Esophagus (tissue), 2 donors: ENCODE measurements at regions not wholly inside any gene's neighbourhood (a gene's known extent, or its start where the extent isn't known, plus 50 kb on each side); places are given as distances from the start of the nearest gene placed in this dataset.

Source experiments
- H3K27ac ChIP-seq, 2 donors: one replicate each; pipeline ENCODE4 v1.5.1; 2013; ENCODE audit warnings: low read depth in 2 of 2, mild to moderate bottlenecking in 2 of 2, inconsistent platforms in 1 of 2, low read length in 1 of 2, moderate library complexity in 1 of 2
- H3K27me3 ChIP-seq, 2 donors: one replicate each; pipeline ENCODE4 v1.6.1; 2013; ENCODE audit warnings: low read length in 2 of 2, control low read depth in 1 of 2, mild to moderate bottlenecking in 1 of 2; ENCODE audit not compliant: insufficient read depth in 2 of 2, control insufficient read depth in 1 of 2
- H3K36me3 ChIP-seq, 2 donors: one replicate each; pipeline ENCODE4 v1.6.1; 2013; ENCODE audit warnings: low read length in 1 of 2; ENCODE audit not compliant: control insufficient read depth in 2 of 2, insufficient read depth in 2 of 2
- H3K4me1 ChIP-seq, 2 donors: one replicate each; pipeline ENCODE4 v1.6.1; 2013; ENCODE audit warnings: low read length in 1 of 2; ENCODE audit not compliant: control insufficient read depth in 2 of 2, insufficient read depth in 2 of 2
- H3K4me3 ChIP-seq, 2 donors: one replicate each; pipeline ENCODE4 v1.5.1; 2013; ENCODE audit warnings: low read length in 2 of 2, mild to moderate bottlenecking in 2 of 2, low read depth in 1 of 2, moderate library complexity in 1 of 2
- H3K9me3 ChIP-seq, 2 donors: one replicate each; pipeline ENCODE4 v1.6.1; 2013; ENCODE audit warnings: mild to moderate bottlenecking in 2 of 2, low read depth in 1 of 2, low read length in 1 of 2, moderate library complexity in 1 of 2; ENCODE audit not compliant: control insufficient read depth in 2 of 2, insufficient read depth in 1 of 2
- WGBS, 2 donors: extraction: QIAGEN DNeasy Blood & Tissue Kit; methylation state at CpG; one replicate each; pipeline ENCODE4 v1.1.7; 2013; 5-methylcytosine and 5-hydroxymethylcytosine counted together
- donor health status: healthy with polysubstance abuse.
- donor health status: Bipolar disorder and iron deficiency.

DNA sequence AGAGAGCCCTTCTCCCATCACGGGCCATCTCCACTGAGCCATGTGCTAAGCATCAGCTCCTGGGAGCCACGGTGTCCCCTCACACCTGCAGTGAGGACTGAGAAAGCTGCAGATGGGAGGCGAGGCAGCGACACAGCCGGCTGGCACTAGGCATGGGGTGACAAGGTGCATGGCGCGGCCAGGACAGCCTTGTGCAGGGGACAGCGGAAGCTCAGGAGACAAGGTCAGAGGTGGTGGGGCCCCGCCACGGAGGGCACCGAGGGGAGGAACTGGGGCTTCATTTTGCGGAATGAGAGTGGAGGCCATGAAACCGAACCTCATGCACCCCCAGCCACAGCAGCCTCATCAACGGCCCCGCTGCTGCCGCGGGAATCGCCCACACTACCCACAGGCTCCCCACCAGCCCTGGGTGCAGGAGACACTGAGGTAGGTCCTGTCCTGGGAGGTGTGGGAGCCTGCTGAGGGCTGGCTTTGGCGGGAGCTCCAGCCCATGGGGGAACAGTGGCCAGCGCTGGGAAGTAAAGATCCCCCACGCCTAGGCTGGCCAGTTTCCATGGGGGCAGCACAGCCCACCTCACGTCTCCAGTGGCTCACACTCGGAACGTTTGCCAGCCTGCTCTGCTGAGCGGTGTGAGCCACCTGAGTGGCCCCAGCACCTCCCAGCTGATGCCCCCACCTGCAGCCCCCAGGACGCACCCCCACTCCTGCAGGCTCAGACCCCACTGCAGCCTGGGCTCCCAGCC is 71.2 kb upstream of the INSIG1 start:
- H3K4me1 ChIP-seq, result no peaks in the 10 kb centered on the region
- no peak overlapping the region for H3K27ac ChIP-seq
- H3K27me3 ChIP-seq, result no peaks in the 10 kb centered on the region
- no peak overlapping the region for H3K4me3 ChIP-seq
- no peaks in the 10 kb centered on the region for H3K36me3 ChIP-seq
- no peaks in the 10 kb centered on the region for H3K9me3 ChIP-seq
- WGBS, 2 donors, result 82 to 84% methylated on average over 26 of the region's 26 CpGs

DNA sequence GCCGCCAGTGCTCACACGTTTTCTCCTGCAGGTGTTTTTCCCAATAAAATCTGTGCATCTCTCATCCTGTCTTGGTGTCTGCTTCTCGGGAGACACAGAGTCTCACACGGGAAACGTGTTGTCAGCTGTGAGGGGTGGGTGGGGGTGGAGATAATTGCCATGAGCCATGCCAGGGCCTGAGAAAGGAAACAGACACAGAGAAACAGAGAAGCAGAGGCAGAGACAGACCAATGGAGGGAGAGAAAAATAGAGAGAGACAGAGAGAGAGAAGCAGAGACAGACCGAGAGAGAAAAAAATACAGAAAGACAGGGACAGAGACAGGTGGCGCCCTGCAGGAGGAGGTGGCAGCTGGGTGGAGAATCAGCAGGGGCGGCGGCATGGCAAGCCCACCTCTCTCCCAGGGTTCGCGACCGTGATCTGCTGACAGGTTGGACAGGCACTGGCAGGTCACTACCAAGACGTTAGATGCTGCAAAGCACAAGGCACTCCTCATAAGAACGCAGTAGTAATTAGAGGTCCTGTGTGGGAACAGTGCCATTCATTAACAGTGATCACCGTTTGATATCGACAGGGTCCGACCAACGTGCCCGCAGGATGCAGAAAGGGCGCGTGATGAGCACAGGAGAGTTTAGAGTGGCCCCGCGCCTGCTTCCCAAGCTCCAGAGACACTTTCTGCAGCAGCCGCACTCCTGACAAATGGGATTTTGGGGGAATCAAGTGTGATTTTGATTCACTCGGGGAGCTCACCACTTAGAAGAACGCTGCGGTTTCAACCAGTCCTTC is 70.5 kb upstream of the INSIG1 start:
- WGBS, 2 donors, result 71 to 80% methylated on average over 27 of the region's 27 CpGs
- Histone ChIP-seq H3K27me3 (no peaks in the 10 kb centered on the region), H3K36me3 (no peaks in the 10 kb centered on the region)

DNA sequence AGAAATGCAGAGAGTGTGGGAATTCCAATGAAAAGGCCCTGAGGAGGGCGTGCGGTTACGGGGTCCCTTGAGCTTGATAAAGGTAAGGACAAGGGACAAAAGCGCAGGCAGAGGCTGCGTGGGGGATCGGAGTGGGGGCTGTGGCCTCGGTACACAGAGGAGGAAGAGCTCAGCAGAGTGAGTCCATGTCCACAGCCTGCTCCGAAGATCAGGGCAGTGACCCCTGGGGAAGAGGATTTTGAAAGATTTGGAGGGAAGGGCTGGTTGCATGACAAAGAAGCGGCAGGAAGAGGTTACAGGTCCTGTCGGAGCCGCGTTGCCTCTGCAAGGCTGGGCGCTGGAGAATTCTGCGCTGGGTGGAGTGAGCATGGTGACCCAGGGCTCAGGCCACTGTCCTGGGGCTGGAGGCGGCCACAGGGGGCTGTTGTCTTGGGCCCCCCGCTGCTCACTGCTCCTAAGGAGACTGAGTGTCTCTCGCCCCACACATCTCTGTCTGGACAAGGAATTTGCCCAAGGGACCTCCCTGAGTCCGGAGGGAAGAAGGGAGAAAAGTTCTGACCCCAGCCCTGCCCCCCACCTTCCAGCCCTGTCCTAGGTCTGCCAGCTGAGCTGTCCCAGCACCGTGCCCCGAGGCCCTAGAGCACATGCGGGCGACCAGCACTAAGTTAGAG is 69.8 kb upstream of the INSIG1 start:
- WGBS, 2 donors, result 85 to 91% methylated on average over 22 of the region's 22 CpGs
- Histone ChIP-seq H3K4me1 (no peaks in the 10 kb centered on the region), H3K27me3 (no peaks in the 10 kb centered on the region), H3K27ac (no peak overlapping the region), H3K4me3 (no peak overlapping the region), H3K9me3 (no peaks in the 10 kb centered on the region), H3K36me3 (no peaks in the 10 kb centered on the region)

More for the DNA sequence above, 70.5 kb upstream of the INSIG1 start:
- Histone ChIP-seq H3K9me3 (no peaks in the 10 kb centered on the region), H3K4me3 (no peak overlapping the region), H3K4me1 (no peaks in the 10 kb centered on the region), H3K27ac (no peak overlapping the region)

DNA sequence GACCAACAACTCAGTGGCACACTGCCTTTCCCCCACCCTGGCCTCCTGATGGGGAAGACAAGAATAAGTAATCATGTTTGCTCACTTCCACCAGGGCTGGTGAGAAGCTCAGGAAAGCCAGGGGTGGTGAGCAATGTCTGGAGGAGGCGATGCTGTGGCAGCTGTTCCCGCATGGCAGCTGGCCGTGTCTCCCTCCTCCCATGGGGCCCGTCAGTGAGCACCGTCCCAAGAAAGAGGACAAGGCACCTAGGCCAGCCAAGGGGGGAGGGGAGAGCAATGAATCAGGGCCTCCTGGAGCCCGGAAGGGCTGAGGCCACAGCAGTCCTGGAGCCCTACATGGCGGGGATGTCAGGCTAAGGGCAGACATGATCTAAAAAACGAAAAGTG is 69.2 kb upstream of the INSIG1 start:
- H3K9me3 ChIP-seq, result no peaks in the 10 kb centered on the region
- H3K4me3 ChIP-seq, result no peak overlapping the region
- no peaks in the 10 kb centered on the region for H3K36me3 ChIP-seq
- H3K4me1 ChIP-seq, result no peaks in the 10 kb centered on the region
- no peaks in the 10 kb centered on the region for H3K27me3 ChIP-seq
- H3K27ac ChIP-seq, result no peak overlapping the region
- 85 to 86% methylated on average over 8 of the region's 8 CpGs for WGBS, 2 donors

DNA sequence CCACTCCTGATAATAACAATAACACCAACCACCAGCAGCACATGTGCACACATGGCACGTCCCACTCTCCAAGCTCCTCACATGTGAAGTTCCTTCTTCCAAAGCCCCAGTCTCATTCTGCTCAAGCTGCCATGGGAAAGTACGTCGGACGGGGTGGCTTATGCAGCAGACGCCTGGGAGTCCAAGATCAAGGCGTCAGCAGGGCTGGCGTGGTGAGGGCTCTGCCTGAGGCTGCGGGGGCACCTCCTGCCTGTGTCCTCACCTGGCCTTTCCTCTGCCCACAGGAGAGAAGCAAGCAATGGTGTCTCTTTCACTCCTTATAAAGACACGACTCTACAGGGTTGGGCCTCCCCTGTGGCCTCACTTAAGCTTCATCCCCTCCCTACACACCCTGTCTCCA is 68.8 kb upstream of the INSIG1 start:
- 93 to 97% methylated on average over 9 of the region's 9 CpGs for WGBS, 2 donors
- Histone ChIP-seq H3K27ac (no peak overlapping the region), H3K4me1 (no peaks in the 10 kb centered on the region), H3K4me3 (no peak overlapping the region), H3K27me3 (no peaks in the 10 kb centered on the region), H3K36me3 (no peaks in the 10 kb centered on the region), H3K9me3 (peaks cover 0 to 2% of the 10 kb centered on the region in 2 donors)

DNA sequence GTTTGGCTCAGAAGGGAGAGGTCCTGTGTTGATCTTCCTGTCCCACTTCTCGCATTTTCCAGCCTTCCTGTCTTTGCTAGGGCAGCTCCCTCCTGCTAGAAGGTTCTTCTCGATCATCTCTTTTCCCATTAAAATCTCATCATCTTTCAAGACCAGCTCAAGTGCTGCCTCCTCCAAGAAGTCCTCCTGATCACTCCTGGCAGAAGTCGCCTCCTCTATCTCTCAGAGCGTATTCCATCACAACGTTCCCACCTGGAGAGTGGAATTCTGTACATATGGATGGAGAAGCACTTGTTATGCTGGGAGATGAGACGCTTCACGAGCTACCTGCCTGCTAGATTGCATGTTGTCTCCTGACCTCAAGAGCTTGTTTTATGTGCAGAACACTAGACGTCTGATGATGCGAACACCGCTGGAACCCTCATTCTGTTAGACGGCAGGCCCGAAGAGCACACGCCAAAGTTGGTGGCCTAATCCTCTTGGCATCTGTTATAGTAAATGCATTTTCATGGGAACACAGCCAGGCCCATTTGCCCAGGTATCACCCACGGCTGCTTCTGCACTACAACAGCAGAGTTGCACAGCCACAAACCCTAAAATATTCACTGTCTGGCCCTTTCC is 68.0 kb upstream of the INSIG1 start:
- Histone ChIP-seq H3K36me3 (no peaks in the 10 kb centered on the region), H3K9me3 (peaks cover 0 to 2% of the 10 kb centered on the region in 2 donors), H3K4me1 (no peaks in the 10 kb centered on the region), H3K27me3 (no peaks in the 10 kb centered on the region), H3K4me3 (no peak overlapping the region), H3K27ac (no peak overlapping the region)
- 77 to 79% methylated on average over 14 of the region's 14 CpGs for WGBS, 2 donors

DNA sequence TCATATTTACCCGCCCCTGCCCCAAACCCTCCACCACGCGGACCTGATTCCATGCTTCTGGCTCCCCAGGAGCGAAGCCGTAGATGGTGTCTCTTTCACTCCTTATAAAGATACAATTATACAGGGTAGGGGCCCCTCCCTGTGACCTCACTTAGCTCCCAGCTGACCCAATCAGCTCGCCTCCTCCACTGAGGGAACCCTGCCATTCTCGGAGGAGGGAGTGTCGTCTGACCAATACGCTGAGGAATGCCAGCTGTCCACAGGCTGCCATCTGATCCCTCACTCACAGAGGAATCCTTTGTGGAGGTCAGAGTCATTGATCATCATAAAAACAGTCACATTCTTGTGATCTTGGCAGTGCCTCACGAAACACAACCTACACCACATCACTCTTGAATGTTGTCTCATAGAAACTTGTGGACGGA is 67.5 kb upstream of the INSIG1 start:
- Histone ChIP-seq H3K9me3 (peaks cover 0 to 2% of the 10 kb centered on the region in 2 donors), H3K36me3 (no peaks in the 10 kb centered on the region), H3K27me3 (no peaks in the 10 kb centered on the region), H3K4me1 (no peaks in the 10 kb centered on the region), H3K27ac (no peak overlapping the region), H3K4me3 (no peak overlapping the region)
- 71 to 73% methylated on average over 11 of the region's 11 CpGs for WGBS, 2 donors

DNA sequence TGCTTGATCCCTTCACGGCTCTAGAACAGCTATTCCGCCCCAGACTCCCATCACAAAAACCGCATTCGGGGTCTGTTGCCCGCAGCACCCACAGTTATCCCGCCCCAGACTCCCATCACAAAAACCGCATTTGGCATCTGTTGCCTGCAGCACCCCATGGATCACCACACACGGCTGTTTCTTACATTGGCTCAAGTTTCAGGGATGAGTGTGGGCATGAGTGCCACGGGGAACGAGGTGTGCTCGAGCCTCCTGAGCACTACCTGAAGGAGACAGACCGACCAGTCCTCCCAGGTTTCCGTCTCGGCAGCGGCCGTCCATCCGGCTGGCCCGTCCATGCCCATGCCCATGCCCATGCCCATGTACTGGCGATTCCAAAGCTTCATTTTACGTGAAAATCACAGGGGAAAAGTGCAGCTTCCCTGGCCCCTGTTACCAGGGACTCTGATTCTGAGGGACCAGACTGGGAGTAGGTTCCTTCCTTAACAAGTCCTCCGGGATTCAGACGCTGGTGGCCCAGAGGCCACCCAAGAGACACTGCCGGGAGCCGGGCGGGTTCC is 66.4 kb upstream of the INSIG1 start:
- no peak overlapping the region for H3K27ac ChIP-seq
- 92 to 94% methylated on average over 25 of the region's 25 CpGs for WGBS, 2 donors

DNA sequence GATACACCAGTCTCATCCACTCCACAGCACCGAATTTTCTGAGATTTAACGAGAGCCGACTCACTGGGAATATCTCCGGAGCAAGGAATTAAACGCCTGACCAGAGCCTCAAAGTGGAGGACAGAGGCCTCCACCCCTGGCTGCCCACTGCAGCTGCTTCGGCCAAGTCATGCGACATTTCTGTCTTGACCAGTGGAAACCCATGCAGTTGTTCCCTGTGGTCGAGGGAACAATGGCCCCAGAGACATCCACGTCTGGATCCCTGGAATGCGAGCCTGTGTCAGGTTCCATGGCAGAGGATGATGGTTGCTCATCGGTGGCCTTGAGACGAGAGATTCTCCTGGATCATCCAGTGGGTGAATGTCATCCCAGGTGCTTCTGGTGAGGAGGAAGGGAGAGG is 65.7 kb upstream of the INSIG1 start:
- no peak overlapping the region for H3K27ac ChIP-seq
- no peaks in the 10 kb centered on the region for H3K27me3 ChIP-seq
- H3K9me3 ChIP-seq, result peaks cover 0 to 2% of the 10 kb centered on the region in 2 donors
- no peaks in the 10 kb centered on the region for H3K4me1 ChIP-seq
- no peak overlapping the region for H3K4me3 ChIP-seq
- H3K36me3 ChIP-seq, result no peaks in the 10 kb centered on the region
- 95 to 97% methylated on average over 12 of the region's 12 CpGs for WGBS, 2 donors

More for the DNA sequence above, 66.4 kb upstream of the INSIG1 start:
- Histone ChIP-seq H3K4me3 (no peak overlapping the region), H3K4me1 (no peaks in the 10 kb centered on the region), H3K9me3 (peaks cover 0 to 2% of the 10 kb centered on the region in 2 donors), H3K27me3 (no peaks in the 10 kb centered on the region), H3K36me3 (no peaks in the 10 kb centered on the region)
